ENCODE measurements at regions not wholly inside any gene's neighbourhood (a gene's known extent, or its start where the extent isn't known, plus 50 kb on each side); places are given as distances from the start of the nearest gene placed in this dataset.

GRCh38 chr4:27182211-27182610 is 321.6 kb downstream of the STIM2 start:
- DNase-seq (ENCODE audit: low spot score): no peak

- DNase-seq (ENCODE audit: low spot score): no peak
These were observed 324.0 kb downstream of the STIM2 start for GRCh38 chr4:27184508-27185155.

GRCh38 chr4:27186710-27187109 is 326.1 kb downstream of the STIM2 start:
- DNase-seq (ENCODE audit: low spot score): no peak

- DNase-seq (ENCODE audit: low spot score): no peak
These were observed 327.1 kb downstream of the STIM2 start for GRCh38 chr4:27187786-27188185.

- no peak for DNase-seq (ENCODE audit: low spot score)
These were observed 329.0 kb downstream of the STIM2 start for GRCh38 chr4:27189683-27190082.

GRCh38 chr4:27191592-27191991 is 331.0 kb downstream of the STIM2 start:
- no peak for DNase-seq (ENCODE audit: low spot score)

GRCh38 chr4:27194599-27195176 is 334.0 kb downstream of the STIM2 start:
- no peak for DNase-seq (ENCODE audit: low spot score)

GRCh38 chr4:27198246-27198645 is 337.6 kb downstream of the STIM2 start:
- no peak for DNase-seq (ENCODE audit: low spot score)

- no peak for DNase-seq (ENCODE audit: low spot score)
These were observed 338.3 kb downstream of the STIM2 start for GRCh38 chr4:27198971-27199370.

GRCh38 chr4:27206009-27206408 is 345.4 kb downstream of the STIM2 start:
- no peak for DNase-seq (ENCODE audit: low spot score)

- peak; percentile 33 for DNase-seq (ENCODE audit: low spot score)
These were observed 350.3 kb downstream of the STIM2 start for GRCh38 chr4:27210956-27211355.

- DNase-seq (ENCODE audit: low spot score): no peak
These were observed 353.4 kb downstream of the STIM2 start for GRCh38 chr4:27214010-27214409.

GRCh38 chr4:27215220-27215826 is 354.7 kb downstream of the STIM2 start:
- no peak for DNase-seq (ENCODE audit: low spot score)

GRCh38 chr4:27217261-27217769 is 356.7 kb downstream of the STIM2 start:
- DNase-seq (ENCODE audit: low spot score): no peak

- no peak for DNase-seq (ENCODE audit: low spot score)
These were observed 357.4 kb downstream of the STIM2 start for GRCh38 chr4:27218013-27218412.

GRCh38 chr4:27223326-27223725 is 362.7 kb downstream of the STIM2 start:
- DNase-seq (ENCODE audit: low spot score): no peak

GRCh38 chr4:27233531-27233930 is 372.9 kb downstream of the STIM2 start:
- DNase-seq (ENCODE audit: low spot score): no peak

GRCh38 chr4:27234306-27234899 is 373.8 kb downstream of the STIM2 start:
- no peak for DNase-seq (ENCODE audit: low spot score)

GRCh38 chr4:27239641-27240040 is 379.0 kb downstream of the STIM2 start:
- DNase-seq (ENCODE audit: low spot score): no peak

- no peak for DNase-seq (ENCODE audit: low spot score)
These were observed 381.6 kb downstream of the STIM2 start for GRCh38 chr4:27242217-27242616.

GRCh38 chr4:27245216-27245615 is 384.6 kb downstream of the STIM2 start:
- DNase-seq (ENCODE audit: low spot score): no peak

- DNase-seq (ENCODE audit: low spot score): no peak
These were observed 388.2 kb downstream of the STIM2 start for GRCh38 chr4:27248829-27249228.

- DNase-seq (ENCODE audit: low spot score): no peak
These were observed 391.1 kb downstream of the STIM2 start for GRCh38 chr4:27251771-27252170.

Measured in SK-N-DZ (cell line).